Activated CD4-positive, alpha-beta T cell treated with anti-CD3 and anti-CD28 coated beads, Interleukin-10, Interleukin-2, amounts not matched to agents 100 ng/mL and 50 ng/mL, durations not matched to agents 16 hours and 8 hours (primary cell): ENCODE measurements at regions not wholly inside any gene's neighbourhood (a gene's known extent, or its start where the extent isn't known, plus 50 kb on each side); places are given as distances from the start of the nearest gene placed in this dataset.
A peak's percentile ranks its signal among the peaks of the same experiment; 100 is the strongest.
"Not testable (repeated sequence)": the region's sequence is repeated elsewhere in the genome, so short reads cannot be mapped to it uniquely, and the experiment has no call there.

Experiments used
- DNase-seq: peaks from one replicate; pipeline ENCODE4 v3.0.0-alpha.2; 2020

GRCh38 chr4:138891631-138892031, 124.0 kb upstream of the NOCT start:
- no peak for DNase-seq

DNA sequence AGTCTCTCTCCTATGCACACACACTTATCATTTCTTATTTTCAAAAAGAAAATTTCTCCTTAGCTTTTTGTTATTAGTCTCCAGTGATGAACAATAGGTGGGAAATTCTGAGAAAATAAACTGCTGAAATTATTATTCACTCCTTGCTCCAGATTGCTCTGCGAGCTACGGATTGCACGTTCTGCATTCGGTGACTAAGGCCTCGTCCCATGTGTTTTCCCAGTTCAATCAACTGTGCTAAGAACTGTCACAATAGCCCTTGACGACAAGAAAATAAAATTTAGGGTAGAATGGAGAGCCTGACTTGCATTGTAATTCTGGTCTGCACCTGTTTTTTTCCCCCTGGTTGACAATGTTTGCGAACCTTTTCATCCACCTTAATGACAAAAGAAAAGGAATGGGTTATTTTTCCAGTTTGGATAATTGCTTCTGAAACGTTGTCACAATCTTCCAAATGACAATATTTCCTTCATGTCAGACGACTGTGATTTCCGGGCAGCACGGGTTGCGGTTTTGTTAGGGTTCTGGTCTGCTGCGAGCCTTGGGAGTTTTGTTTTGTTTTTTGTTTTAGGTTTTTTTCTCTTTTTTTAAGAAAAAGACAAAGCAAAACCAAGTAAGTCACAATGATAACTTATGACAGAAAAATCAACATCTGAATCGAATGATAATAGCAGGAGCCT, 124.5 kb upstream of the NOCT start:
- DNase-seq, result no peak

GRCh38 chr4:138889216-138889615, 126.4 kb upstream of the NOCT start:
- DNase-seq, result no peak

DNA sequence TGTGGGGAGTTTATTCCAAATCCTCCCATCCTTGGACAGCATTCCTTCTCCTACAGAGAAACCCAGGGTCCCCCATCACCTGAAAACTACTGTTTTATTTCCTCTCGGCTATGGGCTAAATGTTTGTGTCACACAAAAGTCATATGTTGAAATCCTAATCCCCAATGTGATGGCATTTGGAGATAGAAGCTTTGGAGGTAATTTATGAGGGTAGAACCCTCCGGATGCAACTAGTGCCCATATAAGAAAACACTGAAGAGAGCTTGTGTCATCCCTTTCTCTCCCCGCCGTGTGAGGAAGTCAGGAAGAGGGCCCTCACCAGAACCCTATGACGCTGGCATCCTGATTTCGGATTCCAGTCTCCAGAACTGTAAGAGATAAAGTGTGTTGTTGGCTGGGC, 127.8 kb upstream of the NOCT start:
- no peak for DNase-seq

DNA sequence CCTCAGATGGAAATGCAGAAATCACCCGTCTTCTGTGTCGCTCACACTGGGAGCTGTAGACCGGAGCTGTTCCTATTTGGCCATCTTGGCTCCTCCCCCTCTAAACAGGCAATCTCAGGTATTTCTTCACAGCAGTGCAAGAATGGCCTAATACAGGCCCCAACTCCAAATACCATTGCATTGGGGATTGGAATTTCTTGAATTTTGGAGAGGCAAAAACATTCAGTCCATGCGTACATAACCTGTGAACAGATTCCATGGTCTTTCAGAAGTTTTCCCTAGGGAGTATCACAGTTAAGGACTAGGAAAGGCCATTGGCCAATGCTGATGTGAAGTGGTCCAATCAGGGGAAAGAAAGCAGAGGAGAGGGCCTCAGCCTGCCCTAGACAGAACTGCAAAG, 128.2 kb upstream of the NOCT start:
- no peak for DNase-seq

DNA sequence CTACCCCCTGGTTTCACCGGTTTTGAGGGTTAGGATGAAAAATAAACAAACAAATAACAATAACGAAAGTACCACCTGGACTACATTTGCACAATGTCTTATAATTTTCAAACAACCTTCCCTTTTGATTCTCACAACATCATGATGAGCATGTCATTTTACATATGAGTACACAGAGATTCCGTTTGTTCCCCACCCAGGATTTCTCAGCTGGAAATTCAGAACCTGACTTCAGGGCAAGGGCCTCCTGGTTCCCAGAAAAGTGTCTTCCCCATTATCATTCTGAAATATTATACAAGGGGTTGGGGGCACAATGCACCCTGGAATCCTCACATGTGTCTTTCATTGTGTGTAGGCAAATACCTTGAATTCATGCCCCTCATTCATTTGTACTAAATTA, 135.8 kb upstream of the NOCT start:
- no peak for DNase-seq

DNA sequence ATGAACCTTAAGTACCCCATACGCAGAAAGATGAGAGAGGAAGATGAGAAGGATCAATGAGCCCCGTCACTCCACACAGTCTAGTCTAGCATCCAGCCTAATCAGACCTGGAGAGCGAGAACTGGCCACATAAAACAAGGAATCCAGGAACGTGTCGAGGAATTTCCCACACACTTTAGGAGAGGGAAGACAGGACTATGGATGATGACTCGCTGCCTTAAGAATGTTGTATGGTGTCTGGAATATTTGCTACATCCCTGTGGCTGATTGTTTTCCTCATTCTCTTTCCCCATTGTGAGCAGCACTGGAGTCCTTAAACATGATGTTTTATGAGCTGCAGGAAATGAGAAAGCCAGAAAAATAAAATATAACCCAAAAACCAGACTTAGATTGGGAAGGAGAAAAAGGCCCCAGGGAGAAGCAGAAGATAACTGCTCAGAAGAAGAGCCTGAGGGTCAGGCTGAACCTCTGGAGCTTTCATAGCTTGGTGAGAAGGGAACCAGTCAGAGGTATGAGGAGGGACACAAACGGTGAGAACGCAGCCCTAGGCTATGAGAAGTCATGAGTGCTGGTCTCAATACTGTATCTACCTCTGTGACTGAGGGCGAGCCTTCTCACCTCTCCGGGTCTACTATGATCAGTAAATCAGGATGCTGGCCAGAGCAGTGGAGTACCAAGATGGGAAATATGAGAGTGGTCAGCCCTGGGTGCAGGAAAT, 139.5 kb upstream of the NOCT start:
- no peak for DNase-seq

DNA sequence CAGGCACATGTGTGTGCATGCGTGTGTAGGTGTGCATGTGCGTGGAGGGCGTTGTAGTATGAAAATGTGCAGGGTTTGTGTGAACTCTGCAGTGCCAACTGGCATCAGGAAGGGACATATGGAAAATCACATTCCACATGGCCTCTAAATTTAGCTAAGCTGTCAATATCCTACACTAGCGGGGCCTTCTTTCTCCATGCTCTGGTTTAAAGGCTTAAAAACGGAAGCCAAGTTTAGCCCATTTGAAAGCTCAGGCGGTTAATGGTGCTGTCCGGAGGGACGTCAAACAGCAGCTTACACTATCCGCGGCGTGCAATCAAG, 144.1 kb upstream of the NOCT start:
- DNase-seq, result no peak

DNA sequence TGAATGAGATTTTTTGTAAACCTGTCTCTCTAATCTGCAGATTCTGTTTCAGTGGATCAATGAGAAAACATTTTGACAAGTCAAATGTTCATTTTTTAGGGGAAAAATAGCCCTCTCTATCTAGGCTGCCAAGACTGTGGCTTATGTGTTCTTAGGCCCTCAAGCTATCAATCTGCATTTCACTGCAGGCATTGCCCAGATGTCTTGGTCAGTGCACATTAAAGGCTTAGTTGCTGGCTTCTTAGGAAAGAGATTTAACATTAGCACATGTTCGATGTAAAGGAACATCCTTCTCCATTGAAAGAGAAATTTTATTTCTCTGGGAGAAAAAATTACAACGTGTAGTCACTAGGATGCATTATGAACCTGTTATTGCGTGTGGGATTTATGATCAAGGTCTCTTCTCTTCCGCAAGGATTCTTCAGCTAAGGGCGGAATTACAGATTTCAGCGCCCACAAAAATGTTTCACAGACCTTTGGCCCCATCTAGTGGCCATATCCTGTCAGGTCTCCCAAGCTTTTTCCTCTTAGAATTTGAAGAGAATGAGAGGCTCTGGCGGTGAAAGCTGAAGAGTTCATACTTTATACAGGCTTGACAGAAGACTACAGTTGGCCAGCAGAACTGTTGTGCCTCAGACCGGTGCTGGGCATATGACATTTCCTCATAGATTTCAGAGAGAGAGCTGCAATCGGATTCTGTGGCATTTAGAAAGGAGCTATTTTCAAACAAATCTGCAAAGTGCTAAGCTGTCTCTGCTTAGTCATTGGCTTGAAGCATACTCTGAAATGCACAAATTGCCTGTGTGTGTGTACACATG, 144.6 kb upstream of the NOCT start:
- peak; percentile 65 for DNase-seq

GRCh38 chr4:138869631-138870030, 145.9 kb upstream of the NOCT start:
- no peak for DNase-seq

GRCh38 chr4:138869165-138869564, 146.4 kb upstream of the NOCT start:
- DNase-seq, result no peak

GRCh38 chr4:138868562-138868961, 147.0 kb upstream of the NOCT start:
- no peak for DNase-seq

DNA sequence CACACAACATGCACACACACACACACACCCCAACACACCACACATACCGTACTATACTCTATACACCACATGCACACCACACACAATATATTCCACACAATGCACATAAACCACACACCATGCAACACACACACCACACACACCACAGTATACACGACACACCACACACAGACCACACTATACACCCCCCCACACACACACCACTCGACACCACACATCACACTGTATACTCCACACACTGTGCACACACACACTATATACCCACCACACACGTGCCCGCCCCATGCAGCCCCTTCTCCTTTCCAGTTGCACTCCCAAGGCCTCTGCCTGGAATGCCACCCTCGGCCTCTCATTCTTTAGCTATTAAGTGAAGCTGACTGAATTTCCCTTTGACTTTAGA, 148.2 kb upstream of the NOCT start:
- DNase-seq, result no peak

DNA sequence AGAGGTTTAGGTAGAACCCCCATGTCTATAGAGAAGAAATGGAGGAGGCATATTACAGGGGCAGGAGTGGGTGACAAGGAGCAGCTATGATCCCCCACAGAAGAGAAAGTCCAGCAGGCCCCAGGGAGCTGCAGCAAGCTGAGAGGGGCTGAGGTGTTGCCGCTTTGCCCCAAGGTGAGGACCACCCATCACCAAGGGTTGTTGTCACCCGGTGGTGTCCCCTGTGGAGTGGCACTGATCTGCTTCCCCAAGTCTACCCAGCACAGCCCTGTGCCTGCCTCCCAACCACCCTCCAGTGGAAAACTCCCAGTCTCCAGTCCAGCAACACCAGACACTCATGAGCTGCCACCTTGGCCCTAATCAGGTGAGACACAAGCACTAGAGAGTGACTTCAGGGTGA, 149.3 kb upstream of the NOCT start:
- no peak for DNase-seq

GRCh38 chr4:138865765-138866164, 149.8 kb upstream of the NOCT start:
- no peak for DNase-seq

DNA sequence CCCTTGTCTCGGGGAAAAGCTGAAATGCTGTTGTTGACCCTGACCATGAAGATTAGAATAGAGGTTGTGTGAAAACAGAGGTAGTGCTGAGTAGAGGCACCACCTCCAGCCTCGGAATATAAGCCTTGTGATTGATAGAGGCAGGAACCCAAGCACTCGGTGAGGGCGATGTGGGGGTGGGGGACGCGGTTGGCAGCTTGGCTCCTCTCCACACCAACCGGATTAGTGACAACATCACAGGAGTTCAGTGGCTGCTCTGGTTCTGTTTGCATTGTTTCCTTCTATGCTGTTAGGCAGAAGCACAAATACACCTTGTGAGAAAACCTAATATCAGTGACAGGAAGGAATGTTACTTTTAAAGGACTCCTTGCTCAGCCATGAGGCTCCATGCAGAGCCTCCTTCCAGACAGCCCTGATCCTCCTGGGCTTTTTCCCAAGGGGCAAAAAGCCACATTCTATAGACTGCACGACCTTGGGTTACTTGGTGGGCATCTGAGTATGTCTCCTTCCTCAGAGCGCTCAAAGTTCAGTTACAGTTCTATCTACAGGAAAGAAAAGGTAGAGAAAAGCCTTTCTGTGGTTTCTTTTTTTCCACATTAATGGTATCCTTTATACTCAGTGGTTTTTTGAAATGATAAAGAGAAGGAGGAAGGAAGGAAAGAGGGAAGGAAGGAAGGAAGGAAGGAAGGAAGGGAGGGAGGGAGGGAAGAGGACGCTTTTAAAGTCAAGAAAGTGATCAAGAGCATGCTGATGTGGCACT, 150.4 kb upstream of the NOCT start:
- DNase-seq, result no peak

GRCh38 chr4:138863160-138863559, 152.4 kb upstream of the NOCT start:
- DNase-seq, result no peak

DNA sequence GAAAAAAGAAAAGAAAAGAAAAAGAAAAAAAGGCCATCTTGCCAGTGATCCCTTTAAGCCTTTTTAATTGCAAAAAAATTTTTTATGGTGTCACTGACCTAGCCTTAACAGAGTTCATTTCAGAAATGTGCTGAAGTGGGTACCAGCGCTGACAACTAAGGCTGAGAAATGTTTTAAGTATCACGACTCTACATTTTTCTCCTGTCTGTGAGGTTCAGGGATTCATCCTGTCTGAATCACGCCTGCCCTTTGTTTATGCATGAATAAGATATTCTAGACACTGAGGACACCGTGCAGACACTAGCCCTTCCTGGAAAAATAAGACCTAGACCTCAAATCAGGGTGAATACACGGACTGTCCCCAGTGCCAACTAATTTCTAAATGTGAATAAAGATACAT, 154.4 kb upstream of the NOCT start:
- no peak for DNase-seq

GRCh38 chr4:138860357-138860756, 155.2 kb upstream of the NOCT start:
- not testable (repeated sequence) for DNase-seq

DNA sequence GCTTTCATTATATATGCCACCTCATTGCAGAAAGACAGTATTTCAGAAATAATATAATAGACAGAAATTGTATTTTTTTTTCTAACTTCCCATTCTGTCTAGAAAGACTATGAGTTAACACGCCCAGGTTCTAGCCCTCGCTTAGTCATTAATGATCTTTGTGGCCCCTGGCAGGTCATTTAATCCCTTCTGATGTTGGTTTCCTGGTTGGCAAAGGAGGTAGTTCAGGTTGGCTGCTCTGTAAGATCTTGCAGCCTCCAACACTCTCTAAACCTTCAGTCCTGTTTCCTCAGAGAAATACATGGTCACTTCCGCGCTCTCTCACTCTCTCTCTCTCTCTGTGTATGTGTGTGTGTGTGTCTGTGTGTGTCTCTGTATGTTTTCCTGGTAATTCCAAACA, 156.3 kb upstream of the NOCT start:
- DNase-seq, result no peak

GRCh38 chr4:138858419-138858818, 157.2 kb upstream of the NOCT start:
- DNase-seq, result no peak

DNA sequence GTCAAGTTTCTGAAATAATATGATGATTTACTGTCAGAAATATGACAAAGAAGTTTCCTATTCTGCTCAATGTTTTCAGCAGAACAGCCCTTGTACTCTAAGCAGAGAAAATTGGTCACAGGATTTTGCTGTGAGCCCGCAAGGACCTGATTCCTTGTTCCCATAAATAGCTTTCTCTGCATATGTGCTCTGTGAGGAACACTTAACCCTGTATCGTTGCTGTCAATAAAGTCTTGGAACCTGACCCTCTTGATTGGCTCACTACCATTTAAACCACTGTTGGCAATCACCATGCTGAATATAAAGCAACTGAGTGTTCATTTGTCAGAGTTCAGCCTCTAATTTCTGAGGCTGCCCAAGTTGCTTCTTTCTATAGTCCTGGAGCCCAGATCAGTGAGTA, 158.2 kb upstream of the NOCT start:
- DNase-seq, result no peak

DNA sequence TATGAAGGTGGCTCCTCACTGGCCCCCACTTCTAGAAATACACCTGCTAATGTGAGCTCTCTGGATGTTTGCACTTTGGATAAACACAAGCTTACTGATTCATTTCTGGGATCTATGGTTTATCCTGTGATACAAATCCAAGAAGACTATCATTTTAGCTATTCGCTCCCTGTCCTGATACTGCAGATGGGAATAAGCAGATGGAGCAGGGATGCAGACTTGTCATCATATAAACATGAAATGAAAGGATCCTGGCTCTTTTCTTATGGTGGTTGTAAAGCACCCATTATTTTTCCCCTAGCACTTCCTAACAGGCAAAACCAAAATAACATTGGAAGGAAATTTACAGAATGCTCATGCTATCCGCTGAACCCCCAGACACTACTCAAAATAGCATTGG, 162.9 kb upstream of the NOCT start:
- DNase-seq, result no peak
